HG02588 (cell line): ENCODE measurements at regions not wholly inside any gene's neighbourhood (a gene's known extent, or its start where the extent isn't known, plus 50 kb on each side); places are given as distances from the start of the nearest gene placed in this dataset.

ENCODE experiments used
- ATAC-seq: cut with Tn5 transposase; IDR thresholded peaks from one replicate; pipeline ENCODE4 v1.9.1; 2021; ENCODE audit warnings: mild to moderate bottlenecking, moderate library complexity; ENCODE audit not compliant: unreplicated experiment

DNA sequence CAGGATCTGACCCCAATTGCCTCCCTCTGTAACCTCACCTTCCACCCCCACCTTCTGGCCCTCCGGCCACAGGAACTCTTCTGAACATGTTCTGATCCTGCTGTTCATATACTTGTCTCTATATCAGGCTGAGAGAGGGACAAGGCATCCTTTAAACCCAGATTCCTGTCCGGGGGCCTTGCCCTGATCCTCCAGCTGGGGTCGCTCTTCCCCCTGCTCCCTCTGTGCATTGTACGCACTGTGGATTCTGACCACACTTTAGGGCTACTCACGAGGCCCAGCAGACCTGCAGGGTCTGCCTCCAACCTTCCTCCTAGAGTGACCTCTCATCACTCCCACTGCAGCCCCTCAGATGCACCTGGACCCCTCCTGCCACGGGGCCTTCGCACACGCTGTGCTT is 269.3 kb downstream of the UQCRFS1 start:
- ATAC-seq: no peak

DNA sequence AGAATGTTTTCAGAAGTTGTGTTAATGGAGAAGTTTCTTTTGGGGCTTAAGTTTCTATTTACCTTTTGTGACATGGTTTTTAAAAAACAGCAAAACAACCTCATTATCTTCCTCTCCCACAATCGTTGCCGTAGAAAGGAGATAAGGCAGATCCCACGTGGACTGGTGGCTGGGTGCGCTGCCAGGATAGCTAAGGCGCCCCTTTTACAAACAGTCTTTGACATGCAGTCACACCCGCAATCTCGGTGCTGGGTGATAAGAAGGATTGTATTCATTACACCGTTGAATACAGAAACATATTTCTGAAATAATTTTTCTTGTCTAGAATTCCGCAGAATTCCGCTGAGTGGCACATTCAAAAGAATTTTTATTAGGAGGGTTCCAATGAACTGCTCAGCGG is 271.1 kb downstream of the UQCRFS1 start:
- ATAC-seq: no peak

- no peak for ATAC-seq
Observed at GRCh38 chr19:28940751-28941500, 272.0 kb downstream of the UQCRFS1 start.

GRCh38 chr19:28939236-28939635 is 273.7 kb downstream of the UQCRFS1 start:
- no peak for ATAC-seq

- no peak for ATAC-seq
Observed at GRCh38 chr19:28936001-28936400, 276.9 kb downstream of the UQCRFS1 start.

DNA sequence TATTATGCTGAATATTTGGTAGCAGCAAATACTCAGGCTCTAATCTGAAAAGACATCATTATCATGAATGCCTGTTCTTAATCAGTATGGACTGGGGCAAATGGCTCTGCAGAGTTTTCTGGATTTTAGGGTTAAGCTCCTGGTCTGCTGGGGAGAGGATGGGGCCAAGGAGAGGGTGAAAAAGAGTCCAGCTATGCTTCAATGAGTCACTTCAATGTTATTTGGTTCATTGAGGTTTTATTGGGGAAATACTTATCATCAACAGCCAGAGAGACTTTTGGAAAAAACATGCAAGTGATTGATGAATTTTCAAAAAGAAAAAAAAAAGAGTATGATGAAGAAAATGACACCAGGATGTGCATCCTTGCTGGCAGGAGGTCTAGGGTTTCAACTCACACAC is 278.3 kb downstream of the UQCRFS1 start:
- no peak for ATAC-seq

- ATAC-seq: no peak
Observed at GRCh38 chr19:28933039-28933438, 279.9 kb downstream of the UQCRFS1 start.

- ATAC-seq: no peak
Observed at GRCh38 chr19:28932446-28932845, 280.5 kb downstream of the UQCRFS1 start.

DNA sequence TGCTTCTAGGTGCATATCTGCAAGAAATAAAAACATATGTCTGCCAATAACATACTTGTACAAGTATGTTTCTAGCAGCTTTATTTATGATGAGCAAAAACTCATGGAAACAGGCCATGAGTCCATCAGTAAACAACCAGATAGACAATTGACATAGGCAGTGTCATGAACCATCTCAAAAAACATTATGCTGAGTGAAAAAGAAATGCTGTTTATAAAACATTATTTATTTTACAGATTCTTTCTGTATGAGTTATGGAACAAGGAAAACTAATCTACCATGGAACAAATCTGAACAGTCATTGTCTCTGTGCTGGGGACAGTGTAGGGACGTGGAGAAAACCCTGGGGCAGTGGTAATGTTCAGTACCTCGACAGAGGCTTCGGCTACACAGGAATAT is 283.9 kb downstream of the UQCRFS1 start:
- no peak for ATAC-seq

DNA sequence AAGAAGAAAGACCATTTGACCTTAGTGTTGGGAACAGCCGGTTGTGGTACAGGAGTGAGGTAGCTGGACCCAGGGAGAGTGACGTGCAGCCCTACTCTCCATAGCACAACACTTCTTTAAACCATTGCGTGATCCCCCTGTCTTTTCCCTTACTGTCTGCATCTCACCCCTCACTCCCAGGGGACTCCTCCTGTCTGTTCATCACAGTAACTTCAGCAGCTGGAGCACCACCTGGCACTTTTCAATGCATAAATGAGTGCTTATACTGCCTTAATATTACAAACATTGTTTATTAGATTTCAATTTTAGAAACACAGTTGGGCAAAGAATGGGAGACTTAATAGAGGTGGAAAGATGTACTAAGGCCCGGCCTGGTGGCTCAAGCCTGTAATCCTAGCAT is 285.5 kb downstream of the UQCRFS1 start:
- ATAC-seq: no peak

DNA sequence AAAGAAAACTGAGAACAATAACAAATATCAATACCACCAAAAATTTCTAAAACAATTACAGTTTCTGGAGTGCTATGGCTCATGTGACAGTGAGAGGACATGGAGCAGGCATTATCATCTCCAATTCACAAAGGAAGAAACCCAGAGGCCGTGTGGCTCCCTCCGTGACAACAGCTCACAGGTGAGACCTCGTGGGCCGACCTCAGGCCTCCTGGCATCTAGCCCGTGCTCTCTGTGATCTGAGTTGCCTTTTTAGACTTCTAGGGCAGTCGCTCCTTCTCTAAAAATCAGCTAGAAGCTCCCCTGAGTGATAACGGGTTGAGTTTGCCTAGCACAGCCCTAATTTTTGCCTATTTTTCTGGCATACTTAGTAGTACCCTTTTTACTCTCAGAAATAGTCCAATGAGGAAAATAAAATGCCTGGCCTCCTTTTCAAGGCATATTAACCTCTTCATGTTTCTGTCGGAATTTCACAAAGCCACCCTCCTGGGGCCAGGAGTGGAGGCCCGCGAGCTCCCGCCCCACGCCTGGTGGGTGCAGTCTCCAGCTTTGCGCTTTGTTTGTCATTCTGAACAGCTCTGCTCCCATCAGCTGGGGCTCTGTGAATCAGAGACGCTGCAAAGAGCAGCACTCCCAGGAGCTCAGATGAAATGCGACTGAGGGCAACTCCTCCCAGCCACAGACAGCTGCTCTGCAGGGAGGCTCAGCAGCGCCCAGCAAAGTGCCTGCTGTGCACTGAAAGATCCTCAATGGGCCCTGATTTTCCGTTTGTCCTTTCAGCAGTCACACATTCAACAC is 292.5 kb downstream of the UQCRFS1 start:
- no peak for ATAC-seq

GRCh38 chr19:28917621-28918020 is 295.3 kb downstream of the UQCRFS1 start:
- ATAC-seq: no peak

GRCh38 chr19:28915737-28916460 is 297.1 kb downstream of the UQCRFS1 start:
- no peak for ATAC-seq

GRCh38 chr19:28915202-28915601 is 297.7 kb downstream of the UQCRFS1 start:
- ATAC-seq: no peak

DNA sequence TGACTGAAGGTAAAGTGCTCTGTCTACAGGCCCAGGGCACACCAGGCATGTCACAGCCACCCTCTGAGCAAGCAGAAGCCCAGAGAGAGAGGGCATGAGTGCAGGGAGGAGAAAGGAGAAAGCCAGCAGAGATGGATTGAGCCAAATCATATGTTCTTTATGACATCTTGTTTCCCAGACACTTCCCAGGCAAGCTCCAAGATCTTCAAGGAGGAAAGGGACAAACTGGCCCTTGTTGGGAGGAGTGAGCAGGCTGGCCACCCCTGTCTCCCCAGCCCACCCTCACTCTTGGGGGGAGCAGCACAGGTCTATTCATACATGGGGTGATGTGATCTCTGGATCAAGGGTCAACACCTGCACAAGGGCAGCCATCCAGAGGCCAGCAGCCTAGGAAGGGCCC is 298.8 kb downstream of the UQCRFS1 start:
- no peak for ATAC-seq

GRCh38 chr19:28913626-28914025 is 299.3 kb downstream of the UQCRFS1 start:
- no peak for ATAC-seq

DNA sequence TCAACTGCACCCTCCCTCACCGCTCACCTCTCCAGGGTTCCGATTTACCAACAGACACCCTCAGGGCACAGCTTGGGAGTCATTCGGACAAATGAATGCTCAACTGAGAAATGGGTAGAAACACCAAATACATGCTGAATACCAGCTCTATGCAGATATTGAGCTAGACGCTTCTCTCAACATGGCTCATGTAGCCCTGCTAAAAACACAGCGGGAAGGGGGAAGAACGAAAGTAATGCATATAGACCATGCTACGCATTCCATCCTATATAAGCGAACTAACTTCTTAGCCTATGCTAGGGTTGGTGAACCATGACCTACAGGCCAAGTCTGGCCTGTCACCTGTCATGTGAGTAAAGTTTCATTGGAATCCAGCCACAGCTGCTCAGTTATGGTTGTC is 304.0 kb downstream of the UQCRFS1 start:
- no peak for ATAC-seq

- ATAC-seq: no peak
Observed at GRCh38 chr19:28907534-28907933, 305.4 kb downstream of the UQCRFS1 start.

- no peak for ATAC-seq
Observed at GRCh38 chr19:28905996-28906395, 307.0 kb downstream of the UQCRFS1 start.

DNA sequence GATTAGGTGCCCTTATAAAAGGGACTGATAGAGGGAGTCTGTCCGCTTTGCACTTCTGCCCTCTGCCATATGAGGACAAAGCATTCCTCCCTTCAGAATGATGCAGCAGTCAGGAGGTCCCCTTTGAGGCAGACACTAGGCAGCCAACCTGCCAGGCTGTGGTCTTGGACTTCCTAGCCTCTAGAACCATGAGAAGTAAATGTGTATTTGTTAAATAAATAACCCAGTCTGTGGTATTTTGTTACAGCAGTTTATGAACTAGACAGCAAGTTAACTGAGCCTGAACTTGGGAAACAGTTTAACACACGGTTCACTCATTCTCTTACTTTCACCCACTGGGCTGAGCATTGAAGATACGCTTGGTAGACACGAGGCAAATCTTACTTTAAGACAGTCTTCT is 313.2 kb downstream of the UQCRFS1 start:
- no peak for ATAC-seq

DNA sequence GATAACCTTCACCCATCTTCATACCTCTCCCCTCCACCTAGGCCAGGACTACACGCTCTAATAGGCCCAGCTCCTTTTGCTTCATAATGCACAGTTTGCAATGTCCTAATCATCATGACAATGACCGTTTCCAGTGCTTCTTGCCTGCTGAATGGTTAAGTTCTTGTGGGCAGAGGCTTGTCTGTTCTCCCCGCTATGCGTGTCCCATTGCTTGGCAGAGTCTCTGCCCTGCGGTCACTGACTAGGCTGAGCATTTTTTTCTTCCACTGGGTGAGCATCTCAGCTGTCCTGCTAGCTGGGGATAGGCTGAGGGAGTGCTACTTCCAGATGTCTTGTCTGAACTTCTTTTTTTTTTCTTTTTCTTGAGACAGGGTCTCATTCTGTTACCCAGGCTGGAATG is 314.7 kb downstream of the UQCRFS1 start:
- ATAC-seq: no peak
